ENCODE measurements at regions not wholly inside any gene's neighbourhood (a gene's known extent, or its start where the extent isn't known, plus 50 kb on each side); places are given as distances from the start of the nearest gene placed in this dataset.

DNA sequence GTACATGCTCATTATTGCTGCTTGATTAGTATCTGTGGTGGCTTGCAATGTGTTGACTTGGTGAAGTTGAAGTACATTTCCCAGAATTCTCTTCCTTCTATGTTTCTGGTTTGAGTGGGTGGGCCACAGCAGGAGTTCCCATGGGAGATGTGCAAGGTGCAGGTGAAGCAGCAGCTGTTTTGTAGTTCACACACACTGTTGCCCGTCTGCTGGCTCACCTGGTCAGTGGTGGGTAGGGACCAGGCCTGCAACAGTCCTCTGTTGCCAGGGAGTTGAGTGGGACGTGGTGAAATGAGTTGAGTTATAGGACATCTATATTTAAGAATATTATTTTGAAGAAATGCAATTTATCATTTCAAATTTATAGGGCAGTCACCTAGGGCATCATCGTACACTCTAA is 417.4 kb downstream of the TMEM135 start:
- TF ChIP-seq, protein P1, sequence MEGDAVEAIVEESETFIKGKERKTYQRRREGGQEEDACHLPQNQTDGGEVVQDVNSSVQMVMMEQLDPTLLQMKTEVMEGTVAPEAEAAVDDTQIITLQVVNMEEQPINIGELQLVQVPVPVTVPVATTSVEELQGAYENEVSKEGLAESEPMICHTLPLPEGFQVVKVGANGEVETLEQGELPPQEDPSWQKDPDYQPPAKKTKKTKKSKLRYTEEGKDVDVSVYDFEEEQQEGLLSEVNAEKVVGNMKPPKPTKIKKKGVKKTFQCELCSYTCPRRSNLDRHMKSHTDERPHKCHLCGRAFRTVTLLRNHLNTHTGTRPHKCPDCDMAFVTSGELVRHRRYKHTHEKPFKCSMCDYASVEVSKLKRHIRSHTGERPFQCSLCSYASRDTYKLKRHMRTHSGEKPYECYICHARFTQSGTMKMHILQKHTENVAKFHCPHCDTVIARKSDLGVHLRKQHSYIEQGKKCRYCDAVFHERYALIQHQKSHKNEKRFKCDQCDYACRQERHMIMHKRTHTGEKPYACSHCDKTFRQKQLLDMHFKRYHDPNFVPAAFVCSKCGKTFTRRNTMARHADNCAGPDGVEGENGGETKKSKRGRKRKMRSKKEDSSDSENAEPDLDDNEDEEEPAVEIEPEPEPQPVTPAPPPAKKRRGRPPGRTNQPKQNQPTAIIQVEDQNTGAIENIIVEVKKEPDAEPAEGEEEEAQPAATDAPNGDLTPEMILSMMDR (IDR thresholded peaks at IDR 0.05; ENCODE audit: insufficient read depth, low read depth, low read length), result no peak
- no peak for TF ChIP-seq EZH2 (IDR thresholded peaks at IDR 0.05; ENCODE audit: insufficient read depth, low read length)
